Retina (tissue), 1 donor: ENCODE measurements at regions not wholly inside any gene's neighbourhood (a gene's known extent, or its start where the extent isn't known, plus 50 kb on each side); places are given as distances from the start of the nearest gene placed in this dataset.
"Not testable (repeated sequence)": the region's sequence is repeated elsewhere in the genome, so short reads cannot be mapped to it uniquely, and the experiment has no call there.

Source experiments
- DNase-seq: peaks from one replicate; pipeline ENCODE4 v3.0.0-alpha.2; 2016

GRCh38 chr3:20317616-20318015, 131.6 kb upstream of the SGO1 start:
- DNase-seq: no peak

GRCh38 chr3:20316238-20316637, 130.2 kb upstream of the SGO1 start:
- no peak for DNase-seq

GRCh38 chr3:20310629-20311028, 124.6 kb upstream of the SGO1 start:
- no peak for DNase-seq

DNA sequence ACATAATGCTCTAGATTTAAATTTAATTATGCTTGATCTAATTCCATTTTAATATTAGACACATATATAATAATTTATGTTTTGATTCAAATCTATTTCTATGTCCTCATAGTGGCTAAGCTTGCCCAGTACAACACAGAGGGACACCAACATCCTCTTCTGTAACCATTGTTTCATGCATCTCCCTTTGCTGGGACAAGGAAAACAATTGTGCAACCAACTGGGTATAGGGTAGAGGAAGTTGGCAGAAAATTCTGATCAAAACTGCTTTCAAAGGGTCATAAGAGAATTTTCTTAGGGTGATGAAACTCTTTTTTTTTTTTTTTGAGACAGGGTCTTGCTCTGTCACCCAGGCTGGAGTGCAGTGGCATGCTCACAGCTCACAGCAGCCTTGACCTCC, 121.4 kb upstream of the SGO1 start:
- DNase-seq: no peak

DNA sequence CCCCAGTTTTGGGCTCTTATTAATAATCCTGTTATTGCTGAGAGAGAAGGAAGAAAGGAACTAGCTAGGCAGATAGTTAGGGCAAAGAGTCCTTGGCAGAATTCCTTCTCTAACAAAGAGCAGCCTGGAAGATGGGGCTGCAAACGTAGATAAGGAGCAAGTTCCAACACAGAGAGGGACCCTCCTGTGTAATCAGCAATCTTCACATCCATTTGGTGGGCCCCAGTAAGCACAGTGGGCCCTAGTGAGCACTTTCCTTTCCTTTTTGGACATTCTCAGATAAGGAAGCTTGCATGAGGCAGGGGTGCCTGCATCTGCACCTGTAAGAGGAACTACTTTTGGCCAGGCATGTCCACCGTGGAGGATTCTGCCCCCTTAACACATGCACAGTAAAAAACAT, 119.6 kb upstream of the SGO1 start:
- no peak for DNase-seq

DNA sequence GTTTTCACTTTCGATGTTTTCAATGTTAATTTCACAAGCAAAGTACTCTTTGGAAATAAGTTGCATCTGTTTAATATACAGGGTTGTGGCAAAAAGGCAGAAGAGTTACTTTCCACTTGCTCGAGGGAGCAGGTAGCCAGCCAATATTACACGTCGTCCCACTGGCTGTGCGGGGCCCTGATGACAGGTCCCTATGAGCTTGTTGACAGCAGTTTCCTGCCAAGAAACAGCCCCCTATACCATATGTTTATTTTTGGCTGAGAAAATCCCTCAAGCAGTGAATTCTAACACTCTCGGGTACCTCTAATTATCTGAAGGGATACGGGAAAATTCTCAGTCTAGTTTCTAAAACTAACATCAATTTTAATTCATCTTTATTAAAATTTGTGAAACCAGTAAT, 116.8 kb upstream of the SGO1 start:
- DNase-seq: no peak

GRCh38 chr3:20288050-20288449, 102.0 kb upstream of the SGO1 start:
- no peak for DNase-seq

- no peak for DNase-seq
Observed at GRCh38 chr3:20280257-20280656, 94.3 kb upstream of the SGO1 start.

- not testable (repeated sequence) for DNase-seq
Observed at GRCh38 chr3:20265977-20266376, 80.0 kb upstream of the SGO1 start.

GRCh38 chr3:20264900-20265567, 79.0 kb upstream of the SGO1 start:
- DNase-seq: no peak

- no peak for DNase-seq
Observed at GRCh38 chr3:20258371-20258770, 72.4 kb upstream of the SGO1 start.

DNA sequence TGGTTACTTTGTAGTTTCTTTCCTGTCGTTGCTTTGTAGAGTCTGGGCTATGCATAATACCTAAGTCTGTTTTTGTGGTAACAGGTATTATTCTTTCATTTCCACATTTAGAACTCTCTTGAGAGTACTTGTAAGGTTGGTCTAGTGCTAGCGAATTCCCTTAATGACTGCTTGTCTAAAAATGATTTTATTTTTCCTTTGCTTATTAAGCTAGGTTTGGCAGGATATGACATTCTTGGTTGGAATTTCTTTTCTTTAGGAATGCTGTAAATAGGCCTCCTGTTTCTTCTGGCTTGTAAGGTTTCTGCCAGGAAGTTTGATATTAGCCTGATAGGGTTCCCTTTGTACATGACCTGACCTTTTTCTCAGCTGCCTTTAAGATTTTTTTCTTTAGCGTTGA, 70.1 kb upstream of the SGO1 start:
- no peak for DNase-seq

DNA sequence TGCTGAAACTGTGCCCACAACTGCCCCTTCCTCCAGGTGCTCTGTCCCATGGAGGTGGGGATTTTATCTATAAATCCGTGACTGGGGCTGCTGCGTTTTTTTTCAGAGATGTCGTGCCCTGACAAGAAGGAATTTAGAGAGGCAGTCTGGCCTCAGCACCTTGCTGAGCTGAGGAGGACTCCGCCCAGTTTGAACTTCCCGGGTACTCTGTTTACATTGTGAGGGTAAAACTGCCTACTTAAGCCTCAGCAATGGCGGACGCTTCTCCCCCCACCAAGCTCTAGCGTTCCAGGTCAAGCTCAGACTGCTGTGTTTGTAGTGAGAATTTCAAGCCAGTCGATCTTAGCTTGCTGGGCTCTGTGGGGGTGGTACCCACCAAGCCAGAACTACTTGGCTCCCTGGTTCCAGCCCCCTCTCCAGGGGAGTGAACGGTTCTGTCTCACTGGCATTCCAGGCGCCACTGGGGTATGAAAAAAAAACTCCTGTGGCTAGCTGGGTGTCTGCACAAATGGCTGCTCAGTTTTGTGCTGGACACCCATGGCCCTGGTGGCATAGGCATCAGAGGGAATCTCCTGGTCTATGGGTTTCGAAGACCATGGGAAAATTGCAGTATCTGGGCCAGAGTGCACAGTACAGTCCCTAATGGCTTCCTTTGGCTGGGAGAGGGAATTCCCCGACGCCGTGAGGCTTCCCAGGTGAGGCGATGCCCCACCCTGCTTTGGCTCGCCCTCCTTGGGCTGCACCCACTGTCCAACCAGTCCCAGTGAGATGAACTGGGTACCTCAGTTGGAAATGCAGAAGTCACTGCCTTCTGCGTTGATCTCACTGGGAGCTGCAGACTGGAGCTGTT, 68.5 kb upstream of the SGO1 start:
- DNase-seq: no peak

DNA sequence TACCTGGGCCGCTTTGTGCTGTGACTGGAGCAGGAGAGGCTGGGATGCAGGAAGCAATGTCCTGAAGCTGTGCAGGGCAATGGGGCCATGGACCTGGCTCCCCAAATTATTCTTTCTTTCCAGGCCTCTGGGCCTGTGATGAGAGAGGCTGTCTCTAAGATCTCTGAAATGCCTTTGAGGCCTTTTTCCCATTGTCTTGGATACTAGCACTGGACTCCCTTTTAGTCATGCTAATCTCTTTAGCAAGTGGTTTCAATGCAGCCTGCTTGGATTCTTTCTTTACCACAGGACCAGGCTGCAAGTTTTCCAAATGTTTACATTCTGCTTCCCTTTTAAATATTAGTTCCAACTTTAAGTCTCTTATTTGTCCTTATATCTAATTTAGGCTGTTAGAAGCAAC, 64.8 kb upstream of the SGO1 start:
- no peak for DNase-seq

- no peak for DNase-seq
Observed at GRCh38 chr3:20250314-20250713, 64.3 kb upstream of the SGO1 start.

DNA sequence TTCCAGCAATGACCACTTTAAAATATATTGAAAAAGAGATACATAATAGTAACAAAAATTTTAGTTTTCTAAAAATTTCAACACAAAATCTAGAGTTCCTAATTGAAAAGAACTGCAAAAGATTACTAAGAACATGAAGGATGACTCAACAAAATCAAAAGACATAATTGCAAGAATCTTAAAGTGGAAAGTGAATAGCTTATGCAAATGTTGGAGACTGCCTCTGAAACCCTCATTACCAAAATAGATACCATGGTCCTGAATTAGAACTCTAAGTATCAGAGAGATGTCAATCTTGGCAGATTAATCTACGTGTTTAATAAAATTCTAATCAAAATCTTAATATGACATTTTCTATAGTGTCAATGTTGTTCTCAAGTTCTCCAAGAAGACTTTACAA, 60.7 kb upstream of the SGO1 start:
- no peak for DNase-seq

- no peak for DNase-seq
Observed at GRCh38 chr3:20245781-20246180, 59.8 kb upstream of the SGO1 start.

DNA sequence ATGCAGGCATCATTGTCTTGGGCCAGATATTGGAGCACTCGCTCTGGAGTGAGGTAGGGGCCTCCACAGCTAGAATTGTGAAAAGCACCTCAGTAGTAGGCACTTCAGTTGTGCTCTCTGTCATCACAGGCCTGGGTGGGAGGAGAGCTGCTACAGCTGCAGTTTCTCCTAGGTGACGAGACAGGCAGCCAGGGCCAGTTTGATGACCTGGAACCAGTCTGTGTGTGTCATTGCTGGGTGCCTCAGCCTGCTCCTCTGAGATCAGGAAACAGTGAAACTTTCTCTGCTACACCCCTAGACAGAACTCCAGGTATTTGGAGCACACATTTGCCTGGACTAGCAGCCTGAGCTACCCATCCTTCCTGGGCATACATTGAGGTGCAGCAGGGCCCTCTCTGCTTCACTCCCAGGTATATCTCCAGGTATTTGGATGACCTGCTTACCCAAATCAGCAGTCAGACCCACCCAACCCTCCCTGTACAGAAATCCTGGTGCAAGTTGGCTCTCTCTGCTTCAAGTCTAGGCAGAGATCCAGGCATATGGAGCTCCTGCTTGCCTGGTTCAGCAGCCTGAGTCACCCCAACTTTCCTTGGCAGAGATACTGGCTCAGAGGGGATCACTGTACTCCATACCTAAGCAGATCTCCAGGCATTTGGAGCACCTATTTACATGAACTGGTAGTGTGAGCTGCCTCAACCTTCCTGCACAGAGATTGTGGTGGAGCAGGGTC, 54.3 kb upstream of the SGO1 start:
- no peak for DNase-seq

DNA sequence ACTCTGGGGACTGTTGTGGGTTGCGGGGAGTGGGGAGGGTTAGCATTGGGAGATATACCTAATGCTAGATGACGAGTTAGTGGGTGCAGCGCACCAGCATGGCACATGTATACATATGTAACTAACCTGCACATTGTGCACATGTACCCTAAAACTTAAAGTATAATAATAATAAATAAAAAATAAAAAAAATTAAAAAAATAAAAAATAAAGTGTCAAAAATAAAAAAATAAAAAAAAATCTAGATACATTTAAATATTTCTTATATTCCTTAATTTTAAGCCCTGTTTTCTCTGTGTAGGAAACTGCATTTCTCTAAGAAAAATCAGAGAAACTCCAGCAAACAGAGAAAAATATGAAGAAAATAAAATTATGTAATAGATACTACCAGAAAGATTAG, 52.2 kb upstream of the SGO1 start:
- DNase-seq: not testable (repeated sequence)

- no peak for DNase-seq
Observed at GRCh38 chr3:20236603-20237002, 50.6 kb upstream of the SGO1 start.
